AML-193 (cell line): ENCODE measurements at regions not wholly inside any gene's neighbourhood (a gene's known extent, or its start where the extent isn't known, plus 50 kb on each side); places are given as distances from the start of the nearest gene placed in this dataset.

ENCODE experiments used
- DNase-seq, 2 experiments: peaks; one replicate each; lab custom pipeline; 2025; lab: John Stamatoyannopoulos, UW

DNA sequence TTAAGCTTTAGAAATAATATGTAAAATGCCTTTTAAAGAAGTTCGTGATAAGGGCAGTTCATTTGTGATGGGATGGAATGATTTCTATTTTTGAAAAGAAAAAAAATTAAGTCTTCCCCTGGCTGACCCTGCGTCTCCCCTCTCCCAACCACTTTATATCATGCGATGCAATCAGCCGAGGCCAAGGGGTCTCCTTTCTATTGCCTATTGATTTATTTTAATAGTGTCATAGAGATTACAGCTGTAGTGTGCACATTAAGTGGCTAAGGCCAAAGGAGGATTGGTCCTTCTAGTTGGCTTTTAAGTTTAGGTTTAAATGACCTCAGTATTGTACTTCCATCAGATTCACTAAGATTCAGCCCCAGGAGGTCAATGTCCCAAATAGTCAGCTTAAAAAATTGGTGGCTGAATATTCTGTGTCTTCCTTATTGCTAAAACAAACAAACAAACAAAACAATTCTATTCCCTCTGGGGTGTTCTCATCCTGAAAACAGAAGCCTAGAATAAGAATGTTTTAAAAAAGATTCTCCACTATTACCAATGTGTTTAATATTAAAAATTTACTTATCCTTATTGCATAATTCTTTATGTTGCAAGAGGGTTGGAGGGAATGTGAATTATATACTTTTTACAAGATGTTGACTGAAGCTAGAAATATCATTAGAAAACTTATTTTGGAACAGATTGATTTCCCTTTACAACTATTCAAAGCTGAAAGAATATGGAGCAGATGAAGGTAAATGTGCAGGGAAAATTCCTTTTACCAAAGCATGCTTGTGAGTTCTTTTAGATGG lies 359.1 kb downstream of the SAMD5 start:
- DNase-seq: no peak

DNA sequence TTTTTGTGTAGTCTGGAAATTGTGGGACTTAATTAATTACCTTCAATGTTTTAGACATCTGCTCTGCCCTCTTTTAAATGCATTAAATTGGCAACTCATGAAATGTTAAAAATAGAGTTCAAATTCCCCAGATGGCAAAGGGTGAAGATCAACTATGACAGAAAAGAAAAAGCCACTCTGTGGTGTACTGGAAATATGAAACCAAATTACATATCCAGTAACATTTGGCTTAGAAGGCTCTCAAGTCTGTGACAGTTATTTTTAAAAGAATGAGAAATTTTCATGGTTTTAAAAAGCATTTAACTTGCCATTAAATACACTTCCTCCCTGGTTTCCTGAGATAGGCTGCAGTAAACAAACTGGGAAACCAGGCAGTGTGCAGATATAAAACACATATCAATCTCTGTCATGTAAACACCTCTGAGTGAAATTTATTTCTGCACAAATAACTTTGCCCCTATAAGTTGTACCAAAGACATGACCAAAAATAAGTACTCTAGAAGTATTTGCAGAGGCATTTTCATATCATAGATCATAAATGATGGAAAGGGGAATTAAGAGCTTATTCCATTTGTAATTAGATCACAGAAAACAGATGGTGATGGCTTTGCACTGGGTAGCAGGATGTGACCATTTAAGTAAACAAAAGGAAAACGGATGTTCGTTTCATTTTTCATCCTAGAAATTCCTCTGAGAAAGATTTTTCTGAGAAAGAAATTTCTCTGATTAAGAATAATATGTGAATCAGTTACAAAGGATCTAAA lies 360.1 kb downstream of the SAMD5 start:
- DNase-seq: no peak

DNA sequence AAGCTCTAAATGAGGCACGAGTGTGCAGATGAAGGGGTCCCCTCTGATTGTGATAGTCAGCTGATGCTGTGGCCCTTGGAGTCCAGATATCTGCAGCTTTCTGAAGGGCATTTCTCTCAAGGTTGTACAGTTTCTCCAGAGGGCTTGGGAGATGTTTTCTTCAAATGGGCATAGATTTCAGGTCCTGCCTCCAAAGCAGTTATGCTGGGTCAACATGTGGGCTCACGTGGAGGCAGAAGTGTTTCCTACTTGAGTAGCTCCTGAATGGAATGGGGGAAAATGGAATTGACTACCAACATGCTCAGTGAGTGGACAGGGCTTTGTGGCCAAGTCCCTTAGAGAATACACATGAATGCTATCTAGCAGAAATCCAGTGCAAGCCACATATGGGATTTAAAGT lies 360.7 kb downstream of the SAMD5 start:
- DNase-seq: no peak

DNA sequence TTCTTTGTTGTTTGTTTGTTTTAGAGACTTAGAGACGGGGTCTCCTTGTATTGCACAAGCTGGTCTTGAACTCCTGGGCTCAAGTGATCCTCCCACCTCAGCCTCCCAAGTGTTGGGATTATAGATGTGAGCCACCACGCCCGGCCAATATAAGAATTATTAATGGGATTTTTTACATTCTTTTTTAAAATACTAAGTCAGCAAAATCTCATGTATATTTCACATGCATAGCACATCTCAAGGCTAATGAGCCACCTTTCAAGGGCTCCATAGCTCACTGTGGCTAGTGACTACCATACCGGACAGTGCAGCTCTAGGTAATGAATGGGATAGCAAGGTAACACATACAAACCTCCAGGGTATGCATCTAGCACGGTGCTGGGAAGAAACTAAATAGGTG lies 361.4 kb downstream of the SAMD5 start:
- no peak for DNase-seq

DNA sequence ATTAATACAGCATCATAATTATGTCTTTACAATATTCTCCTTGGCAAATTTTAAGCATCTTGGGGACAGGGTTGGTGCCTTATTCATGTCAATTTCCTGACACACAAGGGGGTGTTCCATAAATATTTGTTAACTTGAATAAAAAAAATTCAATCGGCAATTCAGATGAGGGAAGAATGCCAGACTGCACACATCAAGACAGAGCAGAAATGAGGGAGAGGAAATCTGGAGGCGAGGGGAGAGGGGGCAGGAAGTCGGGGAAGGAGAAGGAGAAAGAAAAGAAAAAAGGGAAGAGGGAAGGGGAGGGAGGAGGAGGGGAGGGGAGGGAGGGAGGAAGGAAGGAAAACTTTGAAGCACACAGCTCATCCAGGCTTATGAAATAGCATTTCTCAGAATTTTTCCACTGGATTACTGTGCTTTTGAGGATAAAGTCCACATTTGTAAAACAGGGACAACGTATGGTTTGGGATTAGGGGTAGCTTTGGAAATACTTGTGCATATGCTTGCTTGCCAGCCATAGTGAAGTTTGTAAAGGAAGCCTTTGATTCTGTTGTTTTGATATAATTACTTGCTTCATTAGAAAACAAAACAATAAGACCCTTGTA lies 362.1 kb downstream of the SAMD5 start:
- DNase-seq: no peak

DNA sequence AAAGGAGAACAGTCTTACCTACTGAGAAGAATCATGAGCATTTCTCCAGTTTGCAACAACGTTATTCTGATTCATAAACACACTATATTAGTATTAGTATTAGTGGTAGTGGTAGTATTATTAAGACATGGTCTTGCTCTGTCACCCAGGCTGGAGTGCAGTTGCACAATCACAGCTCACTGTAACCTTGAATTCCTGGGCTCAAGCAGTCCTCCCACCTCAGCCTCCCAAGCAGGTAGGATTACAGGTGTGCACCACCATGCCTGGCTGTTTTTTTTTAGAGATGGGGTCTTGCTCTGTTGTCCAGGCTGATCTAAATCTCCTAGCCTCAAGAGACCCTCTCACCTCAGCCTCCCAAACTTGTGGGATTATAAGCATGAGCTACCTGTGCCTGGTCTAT lies 363.5 kb downstream of the SAMD5 start:
- no peak for DNase-seq

DNA sequence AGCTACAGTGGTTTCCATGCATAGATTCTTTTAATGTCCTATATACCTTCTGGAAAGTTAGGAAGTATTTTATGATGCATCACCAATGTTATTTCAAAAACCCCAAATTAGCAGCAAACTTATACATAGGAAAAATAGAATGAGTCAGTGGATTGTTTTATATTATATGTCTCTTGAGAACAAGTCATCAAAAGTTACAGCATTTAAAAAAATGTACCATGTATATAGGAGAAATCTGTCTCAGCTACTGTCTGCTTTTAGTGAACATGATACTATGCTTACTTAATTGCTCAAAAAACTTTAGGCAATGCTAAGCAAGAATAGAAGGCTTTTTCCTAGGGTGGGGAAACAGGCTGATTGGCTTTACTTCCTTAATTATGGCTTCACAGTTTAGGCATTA lies 365.3 kb downstream of the SAMD5 start:
- no peak for DNase-seq

DNA sequence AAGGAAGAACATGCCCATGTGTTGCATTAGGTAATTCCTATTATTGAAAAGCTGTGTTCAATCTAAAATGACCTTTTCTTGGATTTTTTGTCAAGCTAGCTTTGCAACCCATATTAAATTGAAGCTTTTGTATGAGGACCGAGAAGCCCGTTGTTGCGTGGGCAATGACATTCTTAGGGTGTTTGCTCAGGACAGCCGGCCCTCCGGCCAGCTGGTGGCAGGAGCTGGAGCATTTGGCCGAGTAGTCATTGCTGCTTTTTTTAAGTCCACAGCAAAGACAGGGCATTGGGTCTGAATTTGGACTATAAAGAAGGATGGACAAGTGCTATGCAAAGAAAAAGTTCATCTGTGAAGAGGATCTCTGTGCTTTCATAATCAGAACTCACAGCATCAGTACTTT lies 365.8 kb downstream of the SAMD5 start:
- no peak for DNase-seq

DNA sequence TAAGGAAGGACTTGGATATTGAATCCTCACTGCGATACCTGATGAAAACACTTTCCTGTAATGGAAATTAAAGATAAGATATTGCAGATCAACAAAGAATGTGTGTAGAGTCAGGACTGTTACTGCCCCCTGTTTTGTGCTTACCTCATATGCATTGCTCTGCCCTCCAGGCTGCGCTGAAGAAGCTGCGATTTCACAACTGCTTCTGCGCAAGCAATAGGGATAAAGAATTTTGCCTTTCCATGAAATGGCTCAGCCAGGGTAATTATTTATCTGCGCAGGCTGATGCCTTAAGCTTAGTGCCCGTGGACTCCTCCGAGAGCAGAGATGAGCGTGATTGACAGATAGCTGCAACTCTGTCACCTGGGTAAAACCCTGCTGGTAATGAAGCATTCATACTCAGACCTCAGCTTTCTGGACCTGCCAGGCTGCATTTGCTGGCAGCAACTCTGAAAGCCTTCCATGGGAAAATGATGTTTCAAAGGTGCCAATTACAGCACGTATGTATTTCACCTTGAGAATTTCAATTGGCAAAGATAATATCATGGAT lies 370.6 kb downstream of the SAMD5 start:
- no peak for DNase-seq

DNA sequence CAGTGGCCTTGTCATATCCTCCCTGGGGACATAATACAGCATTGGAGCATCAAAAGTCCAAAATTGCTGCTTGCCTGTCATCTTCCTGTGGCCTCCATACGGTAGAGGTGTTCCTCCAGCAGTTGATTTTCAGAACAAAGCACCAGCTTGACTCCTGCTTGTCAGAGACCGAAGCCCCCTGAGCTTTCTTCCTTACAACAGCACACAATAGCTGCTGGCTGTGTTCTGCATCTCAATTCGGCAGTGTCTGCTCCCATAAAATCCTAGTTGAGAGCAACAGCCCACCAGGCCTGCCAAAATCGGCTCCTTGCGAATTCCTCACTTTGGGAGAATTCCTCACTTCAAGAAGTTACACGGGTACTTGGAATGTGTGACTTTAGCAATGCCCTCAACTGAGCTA lies 372.9 kb downstream of the SAMD5 start:
- DNase-seq: no peak

DNA sequence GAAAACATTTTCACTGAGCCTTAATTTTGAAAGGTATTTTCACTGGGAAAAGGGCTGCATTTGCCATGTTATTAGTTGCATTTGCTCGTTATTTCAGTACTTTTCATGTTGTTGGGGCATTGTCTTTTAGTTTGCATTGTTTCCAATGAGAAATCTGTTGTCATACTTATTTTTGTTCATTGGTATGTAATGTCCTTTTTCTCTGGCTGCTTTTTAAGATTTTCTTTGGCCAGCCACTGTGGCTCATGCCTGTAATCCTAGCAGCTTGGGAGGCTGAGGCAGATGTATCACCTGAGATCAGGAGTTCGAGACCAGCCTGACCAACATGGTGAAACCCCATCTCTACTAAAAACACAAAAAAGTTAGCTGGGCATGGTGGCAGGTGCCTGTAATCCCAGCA lies 379.9 kb downstream of the SAMD5 start:
- DNase-seq: no peak

DNA sequence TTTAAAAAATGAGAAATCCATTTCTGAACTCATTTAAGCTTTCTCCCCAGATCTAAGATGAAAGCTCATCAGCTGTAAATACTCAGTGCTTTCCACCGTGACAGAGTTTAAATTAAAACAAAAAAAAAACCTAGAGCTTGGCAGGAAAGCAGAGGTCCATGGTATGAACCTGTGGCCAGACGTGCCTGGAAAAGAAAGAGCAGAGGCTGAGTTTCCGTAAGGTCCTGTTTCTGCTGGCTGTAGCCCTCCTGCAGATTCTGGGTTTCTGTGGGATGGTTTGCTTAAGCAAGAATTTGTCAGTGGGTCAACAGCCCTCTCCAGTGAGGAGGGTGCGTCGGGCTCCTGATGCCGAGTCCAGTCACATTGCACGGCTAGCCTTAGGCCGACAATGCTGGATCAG lies 383.2 kb downstream of the SAMD5 start:
- DNase-seq: no peak

DNA sequence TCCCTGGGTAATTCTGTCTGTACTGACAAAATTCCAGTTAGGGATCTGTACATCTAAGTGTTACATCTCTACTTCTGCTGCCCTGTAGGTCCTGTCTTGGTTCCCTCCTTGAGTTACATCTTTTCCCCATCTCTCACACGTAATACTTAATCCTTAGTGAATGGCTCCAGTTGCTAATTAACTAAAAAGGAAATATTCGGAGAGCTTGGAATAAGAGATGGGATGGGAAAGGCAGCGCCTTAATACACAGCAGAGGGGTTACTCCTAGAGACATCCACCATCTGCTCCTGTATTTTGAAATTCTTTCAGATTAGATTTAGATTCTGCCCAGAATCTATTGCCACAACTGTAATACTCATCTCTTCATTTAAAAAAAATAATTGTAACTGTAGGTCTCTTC lies 384.0 kb downstream of the SAMD5 start:
- no peak for DNase-seq

DNA sequence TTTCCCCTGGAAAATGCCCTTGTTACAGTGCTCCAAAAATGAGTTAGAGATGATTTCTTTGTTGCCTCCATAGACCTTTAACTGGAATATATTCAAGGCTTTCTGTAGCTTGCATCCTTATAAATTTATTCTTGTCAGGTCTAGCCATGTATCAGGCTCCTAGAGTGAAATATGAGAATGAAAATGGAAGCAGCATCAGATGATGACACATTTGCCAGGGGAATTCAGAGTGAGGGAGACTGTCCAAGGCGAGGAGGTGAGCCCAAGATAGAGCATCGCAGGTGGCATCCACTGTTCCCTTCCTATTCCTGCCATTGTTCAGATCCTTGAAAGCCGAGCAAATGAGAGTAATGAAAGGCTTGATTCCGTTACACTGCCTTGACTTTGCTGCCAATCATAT lies 386.8 kb downstream of the SAMD5 start:
- no peak for DNase-seq

DNA sequence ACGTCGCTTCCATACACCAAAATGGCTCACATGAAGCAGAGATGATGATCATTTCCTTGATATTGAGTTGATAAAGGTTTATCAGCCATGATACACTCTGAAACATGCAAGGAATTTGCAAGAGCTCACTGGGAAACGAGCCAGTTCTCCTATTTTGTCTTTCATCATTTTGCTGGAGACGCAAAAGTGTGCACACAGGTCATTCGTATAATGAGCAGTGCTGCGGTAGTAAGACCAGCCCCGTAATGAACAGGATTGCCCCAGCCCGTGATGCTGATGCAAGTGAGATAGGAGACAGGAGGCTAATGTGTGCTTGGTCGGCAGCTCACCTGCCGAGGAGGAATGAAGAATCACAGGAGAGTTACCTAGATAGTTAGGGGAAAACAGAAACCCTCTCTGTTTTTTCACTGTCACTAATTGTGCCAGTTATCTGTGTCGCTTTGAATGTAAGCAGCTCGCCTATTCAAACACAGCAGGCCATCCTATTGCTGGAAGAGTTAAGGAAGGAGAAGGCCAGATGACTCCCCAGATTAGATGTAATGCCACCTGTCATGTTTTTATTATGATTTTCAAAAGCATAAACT lies 391.8 kb downstream of the SAMD5 start:
- no peak for DNase-seq

DNA sequence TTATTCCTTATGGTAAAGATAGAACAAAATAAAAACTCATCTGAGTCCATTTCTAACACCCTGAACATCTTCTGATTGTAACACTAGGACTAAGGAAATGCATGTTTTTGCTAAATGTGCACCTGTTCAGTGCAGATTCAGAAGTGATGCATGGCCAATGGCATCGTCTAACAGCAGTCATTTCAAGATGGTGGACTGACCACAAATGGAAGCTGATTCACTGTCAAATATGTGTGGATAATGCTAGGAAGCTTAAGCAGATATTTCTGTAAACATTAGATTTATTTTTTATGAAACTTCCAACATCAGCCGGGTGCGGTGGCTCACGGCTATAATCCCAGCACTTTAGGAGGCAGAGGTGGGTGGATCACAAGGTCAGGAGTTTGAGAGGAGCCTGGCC lies 394.8 kb downstream of the SAMD5 start:
- no peak for DNase-seq

DNA sequence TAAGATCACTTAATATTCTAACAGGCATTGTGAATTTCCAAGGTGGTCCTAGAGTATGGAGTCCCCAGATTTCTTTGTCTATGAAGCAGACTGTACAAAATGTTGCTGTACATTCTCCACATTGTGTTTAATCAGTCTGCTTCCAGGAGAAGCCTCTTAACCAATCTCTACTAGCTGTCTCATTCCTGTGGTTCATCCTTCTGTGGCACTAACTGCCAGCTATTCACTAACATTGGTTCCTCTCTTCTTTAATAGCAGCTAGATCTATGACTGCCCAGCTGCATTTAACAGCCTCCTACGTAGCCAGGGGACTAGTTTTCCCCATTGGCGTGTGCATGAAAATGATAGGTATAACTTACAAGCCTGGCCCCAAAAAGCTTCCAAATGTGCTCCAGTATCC lies 395.4 kb downstream of the SAMD5 start:
- DNase-seq: no peak

DNA sequence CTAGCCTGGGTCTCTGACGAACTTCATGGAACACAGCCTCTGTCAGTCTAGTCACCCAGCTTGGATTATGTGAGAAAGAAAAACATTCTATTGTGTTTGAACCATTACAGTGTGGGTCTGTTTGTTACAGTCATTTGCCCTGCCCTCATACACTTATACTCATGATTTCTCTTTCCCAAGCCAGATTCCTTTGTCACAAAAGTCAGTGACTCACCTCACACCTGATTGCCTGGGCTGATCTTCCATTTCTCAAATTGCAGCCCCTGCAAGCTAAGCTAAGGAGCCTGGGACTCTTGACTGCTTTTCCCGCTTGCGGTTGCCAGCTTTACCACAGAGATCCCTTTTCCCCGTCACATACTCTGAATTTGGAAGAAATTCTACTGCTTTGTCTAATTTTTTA lies 395.9 kb downstream of the SAMD5 start:
- DNase-seq: no peak

DNA sequence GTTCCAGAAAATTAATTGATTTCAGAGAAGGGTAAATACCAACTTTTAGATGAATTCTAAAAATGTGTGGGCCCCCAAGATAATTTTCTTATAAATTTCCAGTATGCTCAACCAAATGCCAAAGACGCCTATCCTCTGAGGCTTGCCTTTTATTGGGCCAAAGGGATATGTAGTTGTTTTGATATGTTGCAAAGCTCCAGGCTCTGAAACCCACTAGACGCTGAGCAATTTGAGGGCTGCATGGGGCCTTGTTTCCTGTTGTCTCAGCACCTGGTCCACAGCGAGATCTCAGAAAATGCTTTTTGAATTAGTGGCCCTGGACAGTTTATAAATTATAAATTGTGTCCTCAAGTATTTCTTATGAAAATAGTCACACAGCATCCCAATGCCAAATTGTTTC lies 397.2 kb downstream of the SAMD5 start:
- no peak for DNase-seq

DNA sequence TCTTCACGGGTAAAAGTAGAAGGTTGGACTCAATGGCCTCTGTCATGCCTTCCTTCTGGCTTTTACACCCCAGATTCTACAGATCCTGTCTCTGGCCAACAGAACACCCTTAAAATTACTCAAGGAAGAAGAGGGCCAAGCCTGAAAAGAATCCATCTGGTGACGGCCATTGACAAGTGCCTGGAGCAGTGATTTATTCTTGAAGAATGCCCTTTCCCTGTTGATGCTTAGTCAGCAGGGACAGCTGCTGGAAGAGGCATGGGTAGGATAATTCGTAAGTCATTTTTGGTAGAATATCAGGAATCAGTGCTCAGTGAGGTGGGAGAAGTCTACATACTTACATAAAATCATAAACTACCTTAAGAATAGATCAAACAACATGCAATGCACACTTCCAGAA lies 397.9 kb downstream of the SAMD5 start:
- no peak for DNase-seq

DNA sequence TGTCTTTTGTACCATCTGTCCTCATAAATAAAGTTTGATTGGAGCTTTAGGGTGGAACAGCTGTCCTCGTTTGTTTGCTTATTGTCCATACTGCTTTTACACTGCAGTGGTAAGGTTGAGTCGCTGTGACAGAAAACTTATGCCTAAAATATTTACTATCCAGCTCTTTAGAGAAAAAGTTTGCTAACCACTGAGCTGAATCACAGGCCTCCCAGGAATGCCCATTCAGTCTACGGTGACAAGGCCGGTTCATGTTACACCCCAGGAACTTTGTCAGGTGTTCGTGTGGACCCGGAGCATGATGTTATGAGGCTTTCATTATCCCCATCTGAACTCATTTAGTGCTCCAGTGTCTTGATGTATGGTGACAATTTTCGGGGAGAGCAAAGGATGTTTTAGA lies 401.1 kb downstream of the SAMD5 start:
- no peak for DNase-seq

DNA sequence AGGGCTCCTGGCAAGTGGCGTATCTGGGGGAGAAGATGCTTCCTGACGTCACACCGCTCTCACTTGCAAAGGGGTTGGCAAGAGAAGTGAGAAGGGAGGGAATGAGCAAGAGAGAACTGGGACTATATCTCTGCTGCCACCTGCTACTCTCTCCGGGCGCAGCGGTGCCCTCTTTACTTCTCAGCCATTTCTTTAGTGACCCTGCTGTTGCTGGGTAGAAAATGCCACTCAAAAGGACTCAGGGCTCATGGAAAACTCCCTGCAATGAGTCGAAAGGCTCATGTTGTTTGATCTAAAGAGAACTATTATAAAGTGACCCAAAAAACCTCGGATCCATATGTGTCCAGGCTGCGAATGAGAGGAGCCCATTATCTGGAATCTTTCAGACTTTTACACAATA lies 401.8 kb downstream of the SAMD5 start:
- DNase-seq: no peak

DNA sequence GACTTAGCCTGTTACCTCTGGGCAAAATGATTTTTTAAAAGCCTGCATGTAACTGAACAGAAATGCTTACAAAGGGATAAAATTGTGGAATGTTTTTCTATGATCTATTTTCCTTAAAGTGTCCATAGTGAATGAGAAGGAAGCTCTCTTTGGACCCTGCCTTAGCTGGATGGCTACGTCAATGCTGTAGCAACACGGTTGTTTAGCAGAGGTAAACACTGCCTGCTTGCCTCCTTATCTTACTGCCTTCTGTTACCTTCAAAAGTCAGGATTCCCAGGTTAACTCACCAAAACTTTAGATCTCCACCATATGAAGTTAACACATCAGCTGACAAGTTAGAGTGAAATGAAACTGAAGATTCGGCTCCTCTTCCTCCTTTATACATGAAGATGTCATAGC lies 402.6 kb downstream of the SAMD5 start:
- DNase-seq: no peak
